H1 (cell line): ENCODE measurements at regions not wholly inside any gene's neighbourhood (a gene's known extent, or its start where the extent isn't known, plus 50 kb on each side); places are given as distances from the start of the nearest gene placed in this dataset. TPM values are rescaled to one million over a fixed set of nuclear protein-coding genes. Genes with fewer than 3 reads are reported as not detected.

Source experiments
- small RNA-seq: library from polyadenylated mRNA; stranded (forward); fragments of <200 nt; extraction: miRNeasy Mini kit (QIAGEN cat#:217004); gene quantifications from one replicate; pipeline ENCODE3, GENCODE V24; 2013; ENCODE audit not compliant: insufficient read depth

Small RNAs in the stretch of these regions (small RNA-seq; reads per million reads assigned to genes)
- not detected for gene AL121932.1
